DND-41 (cell line): ENCODE measurements at regions not wholly inside any gene's neighbourhood (a gene's known extent, or its start where the extent isn't known, plus 50 kb on each side); places are given as distances from the start of the nearest gene placed in this dataset.

Experiments used
- CTCF ChIP-seq: IDR thresholded peaks from 2 replicates; pipeline ENCODE4 v1.5.1; 2012; ENCODE audit warnings: borderline replicate concordance, low read length, moderate library complexity, mild to moderate bottlenecking; ENCODE audit not compliant: poor library complexity, severe bottlenecking; ENCODE audit errors: extremely low read depth
- EZH2 ChIP-seq: IDR thresholded peaks from 3 replicates; pipeline ENCODE4 v1.6.1; 2012; ENCODE audit warnings: borderline replicate concordance, low read depth, mild to moderate bottlenecking, moderate library complexity, low read length, inconsistent platforms; ENCODE audit not compliant: severe bottlenecking

GRCh38 chr3:1723726-1724125 is 374.9 kb upstream of the CNTN4 start:
- TF ChIP-seq CTCF (no peak), EZH2 (no peak)
